ENCODE measurements at regions not wholly inside any gene's neighbourhood (a gene's known extent, or its start where the extent isn't known, plus 50 kb on each side); places are given as distances from the start of the nearest gene placed in this dataset.

DNA sequence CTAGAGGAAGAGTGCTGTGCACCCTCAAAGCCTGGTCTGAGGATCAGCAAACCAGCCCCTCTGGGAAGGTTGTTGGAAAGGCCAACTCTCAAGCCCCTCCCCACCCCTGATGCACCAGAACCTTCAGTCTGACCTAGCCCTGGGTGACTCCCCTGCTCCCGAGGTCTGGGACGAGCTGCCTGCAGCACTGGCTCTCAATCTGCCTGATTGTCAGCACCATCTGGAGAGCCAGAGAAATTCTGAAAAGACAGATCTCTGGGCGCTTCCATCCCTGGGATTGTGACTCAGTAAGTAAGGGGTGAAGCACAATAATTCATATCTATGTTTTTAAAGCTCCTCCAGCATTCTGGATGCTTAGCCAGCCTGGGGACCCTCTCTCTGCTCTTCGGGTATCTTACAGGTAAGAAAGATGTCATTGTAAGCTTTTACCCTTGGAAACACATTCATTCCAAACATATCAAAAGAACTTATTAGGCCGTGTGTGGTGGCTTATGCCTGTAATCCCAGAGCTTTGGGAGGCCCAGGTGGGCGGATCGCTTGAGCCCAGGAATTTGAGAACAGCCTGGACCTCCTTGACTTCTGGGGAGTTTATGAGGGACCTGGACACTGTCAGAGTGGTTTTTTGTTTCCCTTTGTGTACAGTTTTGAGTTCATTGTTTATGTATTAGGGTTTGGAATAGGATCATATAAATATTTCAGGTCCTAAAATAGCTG is 147.5 kb downstream of the KCNJ12 start:
- TF ChIP-seq CTCF (IDR thresholded peaks at IDR 0.05) (no peak), POLR2A (IDR thresholded peaks at IDR 0.05) (no peak)
